ENCODE measurements at regions not wholly inside any gene's neighbourhood (a gene's known extent, or its start where the extent isn't known, plus 50 kb on each side); places are given as distances from the start of the nearest gene placed in this dataset.

DNA sequence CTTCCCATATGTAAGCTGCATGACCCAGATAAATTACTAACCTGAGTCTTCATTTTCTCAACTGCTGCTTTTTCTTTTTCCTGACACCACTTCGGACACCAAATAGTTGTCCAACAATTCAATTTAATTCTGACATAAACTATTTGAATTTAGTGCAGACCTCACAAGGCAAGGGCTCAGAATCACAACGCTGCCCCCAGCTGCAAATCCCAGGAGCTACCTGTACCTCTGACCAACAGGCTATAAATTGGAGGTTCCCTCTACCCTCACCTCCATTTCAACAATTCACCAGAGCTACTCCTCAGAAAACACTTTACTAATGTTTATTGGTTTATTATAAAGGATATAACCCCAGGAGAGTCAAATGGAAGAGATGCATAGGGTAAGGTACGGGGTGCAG lies 737.6 kb downstream of the NTRK3 start:
- Mint-ChIP-seq H3K9me3 (peaks cover 0 to 9% (median 0%) of the 10 kb centered on the region in 9 donors), H3K4me1 (no peaks in the 10 kb centered on the region), H3K27ac (no peak overlapping the region), H3K36me3 (no peaks in the 10 kb centered on the region), H3K27me3 (no peaks in the 10 kb centered on the region), H3K4me3 (no peak overlapping the region)
- no peak for DNase-seq
- POLR2A ChIA-PET = no interaction called here
- no peak for ATAC-seq

DNA sequence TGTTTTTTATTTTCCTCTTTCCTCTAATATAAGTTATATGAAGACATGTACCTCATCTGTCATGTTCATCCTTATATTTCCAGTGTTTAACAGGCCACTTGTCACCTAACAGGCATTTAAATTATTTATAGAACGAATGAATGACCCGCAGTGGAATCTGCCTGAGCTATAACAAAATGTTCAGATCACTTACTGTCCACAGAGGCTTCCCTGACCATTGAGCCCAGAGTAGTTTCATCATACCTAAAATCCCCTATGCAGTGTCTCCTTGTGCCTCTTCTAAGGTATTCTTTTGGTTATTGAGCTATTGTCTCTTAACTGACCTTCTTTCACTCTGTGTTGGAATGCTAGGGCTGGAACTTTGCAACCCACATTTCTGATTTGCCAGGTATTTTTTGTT lies 748.5 kb downstream of the NTRK3 start:
- POLR2A ChIA-PET = no interaction called here
- ATAC-seq = no peak
- no peak overlapping the region for H3K27ac Mint-ChIP-seq
- no peak overlapping the region for H3K4me3 Mint-ChIP-seq
- peaks cover 0 to 8% (median 3%) of the 10 kb centered on the region in 9 donors for H3K9me3 Mint-ChIP-seq
- H3K4me1 Mint-ChIP-seq = no peaks in the 10 kb centered on the region
- peaks cover 0 to 15% (median 0%) of the 10 kb centered on the region in 5 donors for H3K27me3 Mint-ChIP-seq
- peaks cover 0 to 6% (median 2%) of the 10 kb centered on the region in 3 donors for H3K36me3 Mint-ChIP-seq
- no peak for DNase-seq

DNA sequence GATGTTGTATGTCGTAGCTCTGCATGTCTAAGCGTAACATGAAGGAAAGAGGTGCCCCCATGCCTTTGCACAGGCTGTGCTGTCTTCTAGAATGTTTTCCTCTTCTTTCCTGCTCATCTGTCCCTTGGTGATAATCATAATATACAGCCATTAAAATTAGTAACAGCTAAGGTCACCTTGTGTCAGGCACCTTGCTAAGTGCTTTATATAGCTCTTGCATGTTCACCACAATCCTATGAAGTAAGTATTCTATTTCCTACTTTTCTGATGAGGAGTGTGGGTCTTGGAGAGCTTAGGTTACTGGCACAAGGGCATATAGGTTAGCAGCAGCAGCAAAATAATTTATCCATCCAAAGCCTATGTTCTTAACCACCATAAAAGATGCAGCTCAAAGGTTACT lies 754.4 kb downstream of the NTRK3 start:
- Mint-ChIP-seq H3K4me3 (no peak overlapping the region), H3K9me3 (peaks cover 0 to 8% (median 0%) of the 10 kb centered on the region in 9 donors), H3K36me3 (no peaks in the 10 kb centered on the region), H3K4me1 (no peaks in the 10 kb centered on the region), H3K27me3 (no peaks in the 10 kb centered on the region), H3K27ac (no peak overlapping the region)
- POLR2A ChIA-PET = no interaction called here
- ATAC-seq = no peak
- no peak for DNase-seq

DNA sequence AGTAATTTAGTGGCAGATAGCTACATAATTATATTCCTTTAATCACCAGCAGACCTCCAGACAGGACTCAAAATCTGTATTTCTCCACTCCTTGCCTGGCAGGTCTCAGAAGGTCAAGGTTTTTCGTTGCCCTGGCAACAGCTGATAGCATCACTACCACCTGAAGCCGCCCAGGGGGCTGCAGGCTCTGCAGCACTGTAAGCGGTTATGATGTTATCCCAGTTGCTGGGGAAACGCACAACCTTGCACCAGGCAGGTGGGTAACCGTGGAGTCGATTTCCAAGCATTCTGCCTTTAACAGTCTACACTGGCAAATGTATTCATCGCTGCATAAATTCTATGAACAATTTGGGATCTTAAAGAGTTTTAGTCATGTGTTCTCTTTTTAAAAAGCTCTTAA lies 756.3 kb downstream of the NTRK3 start:
- peaks cover 0 to 18% (median 9%) of the 10 kb centered on the region in 5 donors for H3K27me3 Mint-ChIP-seq
- peaks cover 0 to 11% (median 2%) of the 10 kb centered on the region in 9 donors for H3K9me3 Mint-ChIP-seq
- DNase-seq (no peak), ATAC-seq (no peak)
- H3K27ac Mint-ChIP-seq = no peak overlapping the region
- no peaks in the 10 kb centered on the region for H3K4me1 Mint-ChIP-seq
- POLR2A ChIA-PET = no interaction called here
- H3K4me3 Mint-ChIP-seq = no peak overlapping the region
- peaks cover 0 to 4% (median 0%) of the 10 kb centered on the region in 3 donors for H3K36me3 Mint-ChIP-seq

DNA sequence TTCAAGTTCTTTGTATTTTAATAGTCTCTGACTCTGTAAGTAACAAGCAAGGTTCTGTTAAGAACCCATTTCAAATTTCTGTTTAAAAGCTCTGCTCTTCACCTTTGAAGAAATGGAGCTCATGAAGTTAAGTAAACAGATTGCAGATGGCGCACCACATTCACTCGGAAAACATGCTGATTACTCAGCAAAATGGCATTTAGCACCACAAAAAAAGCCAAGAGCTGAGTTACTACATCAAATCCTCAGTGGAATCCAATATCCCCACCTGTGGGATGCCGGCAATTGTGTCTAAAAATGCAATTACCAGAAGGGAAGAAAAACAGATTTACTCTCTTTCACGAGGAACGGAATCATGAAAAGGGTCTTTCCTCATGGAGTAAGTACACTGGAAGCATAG lies 758.0 kb downstream of the NTRK3 start:
- Mint-ChIP-seq H3K27ac (no peak overlapping the region), H3K27me3 (peaks cover 0 to 22% (median 12%) of the 10 kb centered on the region in 5 donors), H3K9me3 (peaks cover 0 to 16% (median 3%) of the 10 kb centered on the region in 9 donors), H3K36me3 (peaks cover 0 to 5% (median 0%) of the 10 kb centered on the region in 3 donors), H3K4me3 (no peak overlapping the region), H3K4me1 (no peaks in the 10 kb centered on the region)
- POLR2A ChIA-PET = no interaction called here
- ATAC-seq (no peak), DNase-seq (no peak)

DNA sequence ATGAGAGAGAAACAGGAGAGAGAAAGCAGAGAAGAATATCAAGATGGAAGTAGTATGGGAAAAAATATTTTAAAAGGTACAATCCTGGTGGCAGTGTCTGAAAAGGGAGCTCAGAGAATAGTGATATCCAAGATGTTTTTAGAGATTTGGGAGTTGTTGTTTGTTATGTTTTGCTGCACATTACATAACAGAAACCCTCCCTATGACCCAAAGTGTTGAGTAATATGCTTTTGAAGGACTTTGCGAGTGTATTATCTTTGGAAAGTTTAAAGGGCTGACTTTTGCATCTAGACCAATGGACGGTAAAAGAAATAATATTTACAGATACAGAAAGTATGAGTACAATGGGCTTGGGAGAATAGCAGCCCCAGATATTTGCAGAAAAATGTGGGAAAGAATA lies 759.7 kb downstream of the NTRK3 start:
- no peak for ATAC-seq
- POLR2A ChIA-PET = no interaction called here
- no peak for DNase-seq
- H3K36me3 Mint-ChIP-seq = peaks cover 0 to 5% (median 0%) of the 10 kb centered on the region in 3 donors
- no peaks in the 10 kb centered on the region for H3K4me1 Mint-ChIP-seq
- H3K27ac Mint-ChIP-seq = no peak overlapping the region
- peaks cover 0 to 22% (median 12%) of the 10 kb centered on the region in 5 donors for H3K27me3 Mint-ChIP-seq
- H3K9me3 Mint-ChIP-seq = peaks cover 0 to 16% (median 3%) of the 10 kb centered on the region in 9 donors
- no peak overlapping the region for H3K4me3 Mint-ChIP-seq

DNA sequence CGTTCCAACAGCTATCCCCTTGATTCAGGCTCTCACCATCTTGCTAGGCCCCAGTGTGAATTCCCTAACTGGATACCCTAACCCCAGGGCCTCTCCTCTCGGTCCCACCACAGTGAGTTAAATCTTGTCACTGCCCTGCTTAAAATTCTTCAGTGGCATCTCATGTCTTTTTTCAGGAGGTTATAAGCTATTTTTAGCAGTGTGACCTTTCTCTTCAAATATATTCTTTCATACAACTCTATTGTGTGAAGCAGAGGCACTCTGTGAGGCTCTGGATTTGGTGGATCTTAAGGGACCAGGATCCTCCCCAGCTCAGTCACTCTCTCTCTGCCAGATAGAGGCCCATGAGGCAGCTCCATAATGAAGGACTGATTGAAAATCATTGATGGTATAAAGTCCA lies 760.4 kb downstream of the NTRK3 start:
- H3K4me3 Mint-ChIP-seq = no peak overlapping the region
- peaks cover 0 to 19% (median 3%) of the 10 kb centered on the region in 9 donors for H3K9me3 Mint-ChIP-seq
- no peak for ATAC-seq
- POLR2A ChIA-PET = no interaction called here
- H3K27me3 Mint-ChIP-seq = peaks cover 0 to 22% (median 12%) of the 10 kb centered on the region in 5 donors
- no peaks in the 10 kb centered on the region for H3K4me1 Mint-ChIP-seq
- DNase-seq = no peak
- peaks cover 0 to 5% (median 0%) of the 10 kb centered on the region in 3 donors for H3K36me3 Mint-ChIP-seq
- H3K27ac Mint-ChIP-seq = no peak overlapping the region

DNA sequence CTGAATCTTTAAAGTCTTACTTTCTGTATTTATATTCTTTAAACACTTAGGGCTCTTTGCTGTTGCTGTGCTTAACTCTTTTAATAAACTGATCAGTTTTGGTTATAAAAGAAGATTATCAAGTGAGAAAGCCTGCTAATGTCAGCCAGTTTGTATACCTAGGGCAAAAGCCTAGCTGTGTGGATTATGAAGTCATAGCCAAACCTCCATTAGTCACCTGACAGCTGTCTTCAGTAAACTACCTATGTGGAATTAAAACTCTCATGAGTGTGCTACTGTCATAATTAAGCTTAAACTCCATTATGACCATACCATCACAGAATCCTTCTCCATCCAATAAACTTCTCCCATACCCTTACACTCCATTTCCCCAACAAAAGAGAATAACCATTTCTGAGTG lies 762.7 kb downstream of the NTRK3 start:
- H3K4me3 Mint-ChIP-seq = no peak overlapping the region
- ATAC-seq (no peak), DNase-seq (no peak)
- POLR2A ChIA-PET = no interaction called here
- peaks cover 0 to 5% (median 0%) of the 10 kb centered on the region in 3 donors for H3K36me3 Mint-ChIP-seq
- H3K27me3 Mint-ChIP-seq = peaks cover 0 to 30% (median 12%) of the 10 kb centered on the region in 5 donors
- H3K27ac Mint-ChIP-seq = no peak overlapping the region
- peaks cover 0 to 19% (median 3%) of the 10 kb centered on the region in 9 donors for H3K9me3 Mint-ChIP-seq
- H3K4me1 Mint-ChIP-seq = no peaks in the 10 kb centered on the region

DNA sequence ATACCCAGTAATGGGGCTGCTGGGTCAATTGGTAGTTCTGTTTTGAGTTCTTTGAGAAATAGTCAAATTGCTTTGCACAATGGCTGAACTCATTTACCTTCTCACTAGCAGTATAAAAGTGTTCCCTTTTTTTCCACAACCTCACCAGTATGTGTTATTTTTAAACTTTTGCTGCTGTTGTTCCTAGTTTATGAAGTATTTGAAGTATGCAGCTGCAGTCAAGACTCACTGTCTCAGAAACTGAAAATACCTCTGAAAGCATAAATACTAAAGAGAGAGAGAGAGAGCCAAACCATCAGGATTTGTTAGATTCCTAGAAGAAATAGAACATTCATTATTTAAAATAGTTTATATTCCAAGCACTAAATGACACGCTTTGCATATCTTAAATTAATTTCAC lies 764.2 kb downstream of the NTRK3 start:
- Mint-ChIP-seq H3K9me3 (peaks cover 0 to 19% (median 3%) of the 10 kb centered on the region in 9 donors), H3K36me3 (peaks cover 0 to 5% (median 0%) of the 10 kb centered on the region in 3 donors), H3K4me1 (no peaks in the 10 kb centered on the region), H3K27ac (no peak overlapping the region), H3K27me3 (peaks cover 0 to 33% (median 12%) of the 10 kb centered on the region in 5 donors), H3K4me3 (no peak overlapping the region)
- DNase-seq (no peak), ATAC-seq (no peak)
- POLR2A ChIA-PET = no interaction called here

DNA sequence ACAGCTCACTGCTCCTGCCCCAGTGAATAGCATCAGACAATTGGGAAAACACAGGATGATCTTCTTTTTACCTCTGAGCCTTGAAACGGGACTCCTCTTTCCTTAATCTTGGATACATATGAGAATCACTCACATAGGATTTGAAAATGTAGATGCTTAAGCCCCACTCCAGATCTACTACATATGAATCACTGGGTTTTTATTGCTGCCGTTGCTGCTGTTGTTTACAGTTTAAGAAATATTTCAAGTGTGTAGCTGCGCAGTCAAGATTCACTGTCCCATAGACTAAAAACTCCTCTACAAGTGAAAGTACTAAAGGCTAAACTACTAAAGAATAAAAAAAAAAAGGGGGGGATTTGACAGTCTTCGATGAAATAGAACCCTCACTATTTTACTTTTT lies 765.9 kb downstream of the NTRK3 start:
- H3K9me3 Mint-ChIP-seq = peaks cover 0 to 17% (median 3%) of the 10 kb centered on the region in 9 donors

DNA sequence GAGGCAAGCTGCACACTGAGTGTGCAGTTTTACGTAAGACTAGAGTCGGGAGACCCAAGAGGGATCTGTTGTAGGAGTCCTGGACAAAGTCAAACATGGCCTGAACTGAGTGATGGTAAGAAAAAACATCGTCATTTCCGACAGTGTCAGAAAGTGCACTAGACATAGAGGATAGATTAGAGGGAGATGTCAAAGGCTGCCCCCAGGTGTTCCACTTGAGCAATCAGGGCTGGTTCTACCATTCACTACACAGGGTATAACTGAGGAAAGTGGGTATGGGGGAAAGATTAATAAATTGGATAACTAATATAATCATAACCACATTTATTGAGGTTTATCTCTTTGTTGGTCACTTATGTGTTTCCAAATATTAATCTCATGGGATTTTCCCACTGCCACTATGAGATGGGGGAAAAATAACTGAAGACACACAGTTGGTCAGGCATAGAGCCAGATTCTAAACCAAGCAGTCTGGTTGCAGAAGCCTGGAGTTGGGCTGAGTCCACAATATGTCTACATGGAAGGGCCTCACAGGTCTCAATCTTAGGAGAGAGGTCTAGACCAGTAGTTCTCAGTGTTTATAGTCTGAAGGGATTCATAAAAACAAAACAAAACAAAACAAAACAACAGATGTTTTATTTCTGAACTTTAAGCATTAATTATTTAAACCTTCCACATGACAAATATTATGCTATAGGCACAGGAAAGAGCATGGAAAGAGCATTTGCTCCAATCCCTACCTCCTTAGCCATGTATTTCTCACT lies 766.5 kb downstream of the NTRK3 start:
- ATAC-seq (no peak), DNase-seq (no peak)
- no peaks in the 10 kb centered on the region for H3K4me1 Mint-ChIP-seq
- peaks cover 0 to 14% (median 3%) of the 10 kb centered on the region in 5 donors for H3K27me3 Mint-ChIP-seq
- H3K36me3 Mint-ChIP-seq = no peaks in the 10 kb centered on the region
- H3K27ac Mint-ChIP-seq = no peak overlapping the region
- H3K4me3 Mint-ChIP-seq = no peak overlapping the region
- peaks cover 0 to 12% (median 1%) of the 10 kb centered on the region in 9 donors for H3K9me3 Mint-ChIP-seq
- POLR2A ChIA-PET = no interaction called here

More for the DNA sequence above, 765.9 kb downstream of the NTRK3 start:
- DNase-seq (no peak), ATAC-seq (no peak)
- Mint-ChIP-seq H3K4me1 (no peaks in the 10 kb centered on the region), H3K27me3 (peaks cover 0 to 19% (median 7%) of the 10 kb centered on the region in 5 donors), H3K27ac (no peak overlapping the region), H3K4me3 (no peak overlapping the region), H3K36me3 (peaks cover 0 to 5% (median 0%) of the 10 kb centered on the region in 3 donors)
- POLR2A ChIA-PET = no interaction called here

DNA sequence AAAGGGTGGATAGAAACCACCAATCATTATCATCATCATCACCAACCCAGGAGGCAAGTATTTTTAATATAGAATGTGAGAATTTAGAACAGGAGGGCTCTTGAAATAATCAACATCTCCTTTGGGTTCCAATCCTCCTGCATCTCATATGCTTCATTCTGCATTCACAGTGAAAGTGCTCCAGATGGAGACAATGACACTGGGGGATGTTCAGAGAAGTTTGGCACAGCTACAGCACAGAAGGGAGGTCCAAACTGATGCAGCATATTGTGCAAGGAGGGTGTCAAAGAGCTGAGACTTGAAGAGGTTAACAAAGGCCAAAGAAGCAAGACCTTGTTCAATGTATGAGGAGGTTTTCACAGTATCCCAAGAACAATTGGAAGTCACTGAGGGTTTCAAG lies 767.1 kb downstream of the NTRK3 start:
- H3K4me3 Mint-ChIP-seq = no peak overlapping the region
- H3K27me3 Mint-ChIP-seq = peaks cover 0 to 11% (median under 1%) of the 10 kb centered on the region in 5 donors
- H3K27ac Mint-ChIP-seq = no peak overlapping the region
- no peaks in the 10 kb centered on the region for H3K36me3 Mint-ChIP-seq
- ATAC-seq = no peak
- H3K9me3 Mint-ChIP-seq = peaks cover 0 to 12% (median 0%) of the 10 kb centered on the region in 9 donors
- no peaks in the 10 kb centered on the region for H3K4me1 Mint-ChIP-seq
- DNase-seq = no peak
- POLR2A ChIA-PET = no interaction called here

DNA sequence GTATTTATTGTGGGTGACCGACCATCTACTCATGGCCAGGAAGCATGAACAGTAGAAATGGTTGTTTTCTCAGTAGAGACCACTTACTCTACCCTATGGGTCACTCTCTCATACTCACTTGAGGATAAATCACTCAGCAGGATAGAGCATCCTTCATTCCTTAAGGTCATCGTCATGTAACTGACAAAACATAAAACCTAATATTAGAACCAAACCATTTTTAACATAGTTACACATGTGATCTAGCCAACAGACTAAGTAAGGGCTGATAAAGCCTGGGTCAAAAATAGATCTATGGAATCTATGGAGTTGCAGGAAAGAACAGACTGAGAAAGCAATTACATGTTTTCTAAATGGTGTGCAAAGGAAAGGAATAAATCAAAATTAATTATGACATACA lies 769.1 kb downstream of the NTRK3 start:
- Mint-ChIP-seq H3K27me3 (peaks cover 0 to 22% (median 4%) of the 10 kb centered on the region in 5 donors), H3K36me3 (no peaks in the 10 kb centered on the region), H3K27ac (no peak overlapping the region), H3K9me3 (peaks cover 0 to 8% (median 1%) of the 10 kb centered on the region in 9 donors), H3K4me1 (no peaks in the 10 kb centered on the region), H3K4me3 (no peak overlapping the region)
- ATAC-seq = no peak
- POLR2A ChIA-PET = no interaction called here
- no peak for DNase-seq

DNA sequence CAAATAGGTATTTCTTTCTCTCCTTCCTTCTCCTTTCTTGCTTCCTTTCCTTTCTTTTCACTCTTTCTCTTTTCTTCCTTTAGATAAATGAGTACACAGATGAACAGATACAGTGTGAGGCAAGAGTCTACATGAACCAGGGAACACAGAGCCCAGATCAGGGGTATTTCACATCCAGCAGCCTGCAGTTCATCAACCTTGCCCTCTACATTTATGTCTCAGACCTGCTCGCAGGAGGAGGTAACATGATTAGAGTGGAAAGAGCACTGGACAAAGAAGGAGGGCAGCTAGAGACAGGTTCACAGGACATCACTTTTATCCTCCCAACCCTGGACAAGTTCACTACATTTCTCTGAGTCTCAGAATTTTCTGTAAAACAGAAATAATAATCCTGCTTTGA lies 773.1 kb downstream of the NTRK3 start:
- POLR2A ChIA-PET = no interaction called here
- no peak for ATAC-seq

More for the DNA sequence above, 773.1 kb downstream of the NTRK3 start:
- Mint-ChIP-seq H3K27me3 (peaks cover 0 to 21% (median 6%) of the 10 kb centered on the region in 5 donors), H3K36me3 (no peaks in the 10 kb centered on the region), H3K4me3 (no peak overlapping the region), H3K9me3 (peaks cover 0 to 9% (median 1%) of the 10 kb centered on the region in 9 donors), H3K4me1 (no peaks in the 10 kb centered on the region), H3K27ac (no peak overlapping the region)
- DNase-seq = no peak

All from naive thymus-derived CD8-positive, alpha-beta T cell (primary cell).